GM19023 (cell line): ENCODE measurements at regions not wholly inside any gene's neighbourhood (a gene's known extent, or its start where the extent isn't known, plus 50 kb on each side); places are given as distances from the start of the nearest gene placed in this dataset.
"Not testable (repeated sequence)": the region's sequence is repeated elsewhere in the genome, so short reads cannot be mapped to it uniquely, and the experiment has no call there.

ENCODE experiments used
- ATAC-seq: cut with Tn5 transposase; IDR thresholded peaks from one replicate; pipeline ENCODE4 v1.9.1; 2021; ENCODE audit warnings: mild to moderate bottlenecking, moderate library complexity; ENCODE audit not compliant: unreplicated experiment

DNA sequence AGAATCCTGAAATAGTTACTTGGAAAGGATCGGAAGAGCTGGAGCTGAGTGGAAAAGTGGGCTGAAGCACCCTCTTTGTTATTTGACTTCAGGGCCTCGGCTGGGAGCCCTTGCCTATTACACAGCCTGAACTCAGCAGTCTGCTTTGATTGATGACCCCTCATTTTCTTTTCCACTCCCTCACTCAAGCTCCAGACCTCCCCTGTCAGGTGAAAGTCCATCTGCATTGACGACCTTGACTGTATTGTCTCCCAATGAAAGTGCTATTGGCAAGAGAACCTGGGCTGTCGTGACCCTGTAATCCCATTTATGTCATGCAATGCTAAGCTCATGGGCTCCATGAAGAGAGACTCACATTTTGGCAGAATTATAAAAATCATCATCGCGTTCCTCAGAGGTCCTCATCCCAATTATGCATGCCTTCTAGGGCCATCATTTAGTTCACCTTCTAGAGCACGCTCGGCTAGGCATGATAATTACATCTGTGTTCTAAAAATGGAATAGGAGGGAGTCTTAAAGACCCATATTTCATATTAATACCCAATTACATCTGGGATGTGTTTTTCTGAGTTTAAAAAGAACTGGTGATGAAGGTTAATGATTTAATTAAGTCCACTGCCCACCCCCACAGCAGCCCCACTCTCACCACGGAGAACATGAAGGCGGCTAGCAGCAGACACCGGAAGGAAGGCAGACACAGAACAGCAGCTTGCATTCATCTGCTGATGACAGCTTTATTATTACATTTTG, 472.5 kb downstream of the PID1 start:
- ATAC-seq: no peak

DNA sequence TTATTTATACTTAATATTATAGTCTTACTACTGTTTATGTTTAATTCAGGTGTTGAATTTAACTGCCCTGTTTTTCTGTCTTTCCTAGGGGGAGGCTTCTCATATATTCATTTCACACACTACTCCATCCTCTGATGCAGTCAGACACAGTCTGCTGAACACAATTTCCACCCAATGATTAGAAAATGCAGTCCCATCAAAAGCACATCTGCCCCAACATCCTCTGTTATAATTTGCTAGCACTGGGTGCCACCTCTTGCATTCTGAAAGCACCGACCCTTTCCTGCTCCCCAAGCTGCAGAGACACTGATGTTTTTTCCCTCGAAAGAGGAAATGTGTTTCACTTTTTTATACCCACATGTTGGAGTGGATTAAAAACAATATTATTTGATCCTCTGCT, 474.7 kb downstream of the PID1 start:
- ATAC-seq: no peak

DNA sequence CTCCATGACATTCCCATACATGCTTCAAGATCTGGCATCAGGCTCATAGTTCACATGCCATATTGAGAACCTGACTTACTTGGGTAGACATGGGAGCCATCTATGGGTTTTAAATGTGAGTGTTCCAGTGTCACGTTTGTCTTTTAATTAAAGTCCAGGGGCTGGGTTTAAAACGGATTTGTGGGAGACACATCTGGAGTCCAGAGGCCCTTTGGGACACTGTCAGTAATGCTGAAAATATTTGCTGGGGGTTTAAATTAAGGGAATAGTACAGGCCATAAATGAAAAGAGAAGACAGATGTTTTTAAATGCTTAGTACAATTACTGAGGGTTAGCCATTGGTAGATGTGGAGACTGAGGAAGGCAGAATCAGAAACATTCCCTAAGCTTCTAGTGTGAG, 478.0 kb downstream of the PID1 start:
- ATAC-seq: no peak

DNA sequence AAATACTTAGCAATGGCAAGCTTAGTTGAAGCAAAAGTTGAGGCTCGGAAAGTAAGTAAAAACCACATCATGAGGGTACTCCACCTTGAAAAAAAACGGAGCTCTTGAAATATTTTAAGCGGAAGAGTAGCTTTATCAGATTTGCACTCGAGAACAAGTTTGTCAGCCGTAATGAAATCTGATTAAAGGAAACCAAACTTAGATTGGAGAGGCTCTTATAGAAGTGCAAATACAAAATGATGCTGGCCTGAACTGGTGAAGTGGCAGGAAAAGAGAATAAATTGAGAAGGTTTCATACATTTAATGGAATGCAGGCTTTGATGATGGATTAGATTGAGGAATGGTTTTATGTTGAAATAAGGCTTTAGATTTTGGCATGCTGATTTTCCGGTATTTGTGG, 484.2 kb downstream of the PID1 start:
- ATAC-seq: no peak

DNA sequence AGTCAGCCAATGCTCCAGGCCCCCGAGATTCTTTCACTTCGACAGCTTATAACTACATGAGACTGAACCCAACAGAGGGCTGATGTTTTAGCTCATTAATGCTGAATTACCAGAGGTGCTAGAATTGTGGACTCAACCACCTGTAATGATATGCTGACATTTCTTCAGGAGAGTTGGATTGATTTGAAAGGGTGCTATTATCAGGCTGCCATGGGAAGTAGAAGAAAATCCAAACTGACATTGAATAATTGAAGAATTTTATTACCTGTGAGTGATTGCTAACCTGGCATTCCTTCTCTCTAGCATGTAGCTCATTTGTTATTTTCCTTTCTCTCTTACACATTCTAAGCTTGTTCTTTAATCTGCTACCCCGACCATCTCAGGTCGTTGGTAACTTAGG, 488.8 kb downstream of the PID1 start:
- ATAC-seq: no peak

DNA sequence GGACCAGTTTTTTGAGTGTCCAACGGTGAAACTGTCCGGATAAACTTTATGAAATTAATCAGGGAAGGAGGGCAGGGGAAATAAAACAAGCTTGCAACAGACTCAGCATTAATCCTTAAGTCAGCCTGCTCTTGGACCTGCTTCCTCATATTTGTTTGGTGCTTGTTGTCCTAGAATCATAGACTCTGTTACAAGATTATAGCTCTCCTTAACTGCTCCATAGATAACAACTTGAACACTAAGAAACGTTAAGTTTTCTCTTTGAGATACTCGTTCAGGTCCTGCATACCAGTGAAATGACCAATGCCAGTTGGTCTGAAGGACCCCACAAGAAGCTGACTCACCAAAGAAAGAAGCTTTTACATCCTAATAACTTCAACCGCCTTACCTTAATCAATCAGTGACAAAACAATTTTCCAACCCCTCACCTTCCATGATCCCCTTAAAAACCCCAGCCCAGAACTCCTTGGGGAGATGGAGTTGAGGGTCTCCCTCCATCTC, 493.2 kb downstream of the PID1 start:
- ATAC-seq: no peak

DNA sequence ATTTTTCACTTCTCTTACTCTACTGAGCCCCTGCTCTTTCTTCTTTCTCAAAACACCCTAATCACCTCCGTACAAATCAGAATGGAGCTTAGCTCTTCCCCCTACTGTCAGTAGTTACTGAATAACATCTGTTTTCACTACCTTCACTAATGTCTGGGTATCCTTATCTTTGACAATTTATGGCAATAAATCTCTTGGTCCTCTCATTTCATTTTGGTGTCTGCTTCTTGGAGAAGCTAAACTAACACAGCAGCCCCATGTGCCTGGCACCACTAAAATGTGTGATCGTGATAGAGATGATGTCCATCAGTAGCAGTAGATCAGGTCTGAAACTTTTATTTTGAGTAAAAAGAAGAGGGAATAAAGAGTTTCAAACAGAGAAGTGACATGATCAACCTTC, 496.5 kb downstream of the PID1 start:
- no peak for ATAC-seq

DNA sequence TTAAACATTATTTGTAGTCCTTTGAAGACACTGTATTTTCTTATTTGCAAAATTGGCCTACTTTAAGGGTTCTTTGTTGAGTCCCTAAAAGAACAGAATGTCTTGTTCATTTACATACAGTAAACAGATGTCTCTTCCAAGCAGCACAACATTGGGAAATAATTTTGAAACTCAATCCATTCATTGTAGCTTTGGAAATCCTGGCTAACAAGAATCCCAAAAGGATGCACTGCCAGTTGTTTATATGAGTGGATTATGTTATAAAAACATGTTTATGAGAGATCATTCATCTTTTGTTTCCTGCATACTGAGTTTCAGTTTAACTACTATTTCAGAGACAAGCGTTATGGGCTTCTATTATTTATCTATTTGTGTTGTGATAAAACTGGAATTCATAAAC, 499.3 kb downstream of the PID1 start:
- ATAC-seq: no peak

DNA sequence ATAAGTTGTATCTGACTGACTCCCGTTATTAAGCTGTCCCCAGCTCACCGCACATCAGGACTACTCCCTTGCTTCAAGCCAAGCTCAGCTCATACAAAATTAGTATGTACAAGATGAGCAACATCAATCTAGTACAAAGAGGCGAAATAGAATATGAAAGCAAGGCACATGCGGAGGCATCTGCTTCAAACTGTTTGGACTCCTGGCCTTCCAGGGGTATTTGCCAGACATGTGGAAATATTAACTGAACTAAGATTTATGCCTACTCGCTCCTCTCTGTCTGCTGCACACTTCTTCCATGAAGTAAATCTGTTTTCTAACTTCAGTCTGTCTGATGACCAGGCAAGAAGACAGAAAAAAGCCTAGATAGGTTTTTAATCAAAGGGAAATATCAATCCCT, 499.8 kb downstream of the PID1 start:
- ATAC-seq: no peak

DNA sequence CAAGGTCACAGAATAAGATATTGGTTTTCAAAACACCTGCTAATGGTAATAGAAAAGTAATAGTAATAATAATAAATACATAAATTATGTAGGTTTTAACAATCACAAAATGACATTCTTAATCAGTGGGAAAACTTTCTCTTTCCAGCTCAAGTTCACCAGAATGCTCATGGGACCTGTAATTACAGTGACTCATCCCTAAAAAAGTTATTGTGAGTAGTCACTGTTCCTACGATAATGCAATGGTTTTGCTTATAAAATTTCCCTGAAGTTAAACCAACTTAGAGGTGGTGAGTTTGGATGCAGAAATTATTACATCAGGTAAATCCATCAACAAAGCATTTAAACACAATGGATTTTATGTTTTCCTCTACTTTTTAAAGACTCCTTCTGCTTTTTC, 502.3 kb downstream of the PID1 start:
- no peak for ATAC-seq

DNA sequence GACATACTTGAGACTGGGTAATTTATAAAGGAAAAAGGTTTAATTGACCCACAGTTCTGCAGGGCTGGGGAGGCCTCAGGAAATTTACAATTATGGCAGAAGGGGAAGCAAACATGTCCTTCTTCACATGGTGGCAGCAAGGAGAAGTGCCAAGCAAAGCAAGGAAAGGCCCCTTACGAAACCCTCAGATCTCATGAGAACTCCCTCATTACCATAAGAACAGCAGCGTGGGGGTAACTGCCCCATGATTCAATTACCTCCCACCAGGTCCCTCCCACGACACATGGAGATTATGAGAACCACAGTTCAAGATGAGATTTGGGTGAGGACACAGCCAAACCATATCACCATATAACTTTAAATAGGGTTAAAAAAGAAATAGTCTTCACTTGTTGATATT, 502.9 kb downstream of the PID1 start:
- not testable (repeated sequence) for ATAC-seq

DNA sequence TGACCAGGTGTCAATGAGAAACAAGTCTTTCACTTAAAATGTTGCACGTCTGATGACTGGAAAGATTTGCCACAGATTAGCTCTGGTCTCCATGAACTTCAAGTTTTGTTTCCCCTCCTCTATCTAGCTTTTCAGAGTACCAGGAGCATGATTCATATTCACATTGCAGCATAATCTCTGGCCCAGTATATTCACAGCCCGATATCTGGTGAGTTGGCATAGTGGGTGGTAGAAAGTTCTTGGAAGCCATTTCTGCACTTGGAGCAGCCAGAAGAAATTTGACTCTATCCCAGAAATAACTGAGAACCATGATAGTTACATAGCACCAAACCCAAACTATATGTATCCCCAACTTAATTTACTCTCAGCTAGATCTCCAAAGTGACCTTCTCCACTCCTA, 503.9 kb downstream of the PID1 start:
- no peak for ATAC-seq

DNA sequence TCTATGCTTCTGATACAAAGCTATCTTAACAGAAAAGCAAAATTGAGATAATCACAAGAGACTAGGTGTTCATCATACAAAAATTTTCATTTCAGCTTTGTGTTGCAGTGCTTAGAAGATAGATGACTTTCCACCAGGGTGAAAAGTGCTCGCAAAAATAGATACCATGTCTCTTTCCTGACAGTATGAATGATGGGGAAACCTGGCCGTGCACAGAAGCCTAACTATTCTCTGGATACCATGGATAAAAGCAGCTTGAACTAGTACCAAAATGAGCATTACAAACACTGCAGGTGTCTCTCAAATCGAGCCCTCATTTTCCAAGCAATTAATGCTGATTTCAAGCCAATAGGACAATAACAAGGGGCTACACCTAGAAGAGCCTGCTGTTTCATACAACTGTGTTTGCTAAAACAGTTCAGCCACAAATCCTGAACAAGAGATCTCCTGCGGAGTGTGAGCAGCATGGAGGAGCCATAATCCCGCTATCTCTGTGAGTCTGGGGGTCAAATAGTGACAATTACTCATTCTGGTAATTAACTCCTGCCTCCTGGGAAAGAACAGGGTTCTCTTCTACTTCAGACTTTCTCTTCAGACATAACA, 507.6 kb downstream of the PID1 start:
- no peak for ATAC-seq

DNA sequence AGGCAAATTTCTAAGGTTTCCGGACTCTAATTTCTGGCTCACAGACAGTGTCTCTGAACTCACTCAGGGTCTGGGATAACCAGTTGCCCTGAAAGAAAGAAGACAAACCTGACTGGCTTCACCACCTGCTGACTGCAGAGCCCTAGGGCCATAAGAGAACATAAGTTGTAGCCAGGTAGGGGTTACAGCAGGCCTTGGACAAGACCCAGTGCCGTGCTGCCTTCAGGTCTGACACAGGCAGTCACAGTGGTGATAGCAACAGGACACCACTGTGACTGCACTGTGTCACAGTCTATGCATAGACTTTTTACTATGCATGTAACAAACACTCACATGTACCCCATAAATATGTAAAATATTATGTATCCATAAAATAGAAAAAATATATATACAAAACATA, 508.5 kb downstream of the PID1 start:
- ATAC-seq: no peak

DNA sequence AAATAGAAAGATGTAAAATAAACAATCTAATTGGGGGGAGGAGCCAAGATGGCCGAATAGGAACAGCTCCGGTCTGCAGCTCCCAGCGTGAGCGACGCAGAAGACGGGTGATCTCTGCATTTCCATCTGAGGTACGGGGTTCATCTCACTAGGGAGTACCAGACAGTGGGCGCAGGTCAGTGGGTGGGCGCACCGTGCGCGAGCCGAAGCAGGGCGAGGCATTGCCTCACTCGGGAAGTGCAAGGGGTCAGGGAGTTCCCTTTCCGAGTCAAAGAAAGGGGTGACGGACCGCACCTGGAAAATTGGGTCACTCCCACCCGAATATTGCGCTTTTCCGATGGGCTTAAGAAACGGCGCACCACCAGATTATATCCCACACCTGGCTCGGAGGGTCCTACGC, 515.4 kb downstream of the PID1 start:
- not testable (repeated sequence) for ATAC-seq

DNA sequence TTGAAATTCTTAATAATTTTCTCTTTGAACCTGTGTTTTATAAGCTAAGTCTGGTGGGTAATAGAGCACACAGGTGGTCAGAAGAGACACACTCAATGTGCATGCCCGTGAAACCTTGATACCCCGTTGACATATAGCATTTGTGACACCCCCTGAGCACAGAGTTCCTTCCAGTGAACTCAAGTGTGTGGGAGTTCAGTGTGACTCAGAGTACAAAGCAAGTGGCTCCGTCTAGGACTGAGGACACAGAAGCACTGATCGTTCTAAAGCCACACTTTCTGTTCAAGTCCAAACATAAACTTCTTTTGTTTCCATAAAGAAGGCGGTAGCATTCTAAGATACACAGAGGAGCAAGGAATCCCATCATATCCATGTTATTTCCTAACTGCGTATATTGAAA, 523.6 kb downstream of the PID1 start:
- no peak for ATAC-seq

DNA sequence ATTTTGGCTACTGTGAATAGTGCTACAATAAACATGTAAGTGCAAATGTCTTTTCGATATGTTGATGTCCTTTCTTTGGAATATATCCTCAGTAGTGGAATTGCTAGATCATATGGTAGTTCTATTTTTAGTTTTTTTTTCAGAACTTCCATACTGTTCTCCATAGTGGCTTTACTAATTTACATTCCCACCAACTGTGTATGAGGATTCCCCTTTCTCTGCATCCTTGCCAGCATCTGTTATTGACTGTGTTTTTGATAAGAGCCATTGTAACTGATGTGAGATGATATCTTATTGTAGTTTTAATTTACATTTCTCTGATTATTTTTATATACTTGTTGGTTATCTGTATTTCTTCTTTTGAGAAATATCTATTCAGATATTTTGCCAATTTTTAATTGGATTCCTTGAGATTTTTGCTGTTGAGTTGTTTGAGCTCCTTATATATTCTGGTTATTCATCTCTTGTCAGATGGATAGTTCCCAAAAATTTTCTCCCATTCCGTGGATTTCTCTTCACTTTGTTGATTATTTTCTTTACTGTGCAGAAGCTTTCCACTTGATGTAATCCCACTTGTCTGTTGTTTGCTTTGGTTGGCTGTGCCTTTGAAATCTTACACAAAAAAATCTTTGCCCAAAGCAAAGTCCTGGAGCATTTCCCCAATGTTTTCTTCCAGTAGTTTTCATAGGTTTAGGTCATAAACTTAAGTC, 532.3 kb downstream of the PID1 start:
- ATAC-seq: no peak

DNA sequence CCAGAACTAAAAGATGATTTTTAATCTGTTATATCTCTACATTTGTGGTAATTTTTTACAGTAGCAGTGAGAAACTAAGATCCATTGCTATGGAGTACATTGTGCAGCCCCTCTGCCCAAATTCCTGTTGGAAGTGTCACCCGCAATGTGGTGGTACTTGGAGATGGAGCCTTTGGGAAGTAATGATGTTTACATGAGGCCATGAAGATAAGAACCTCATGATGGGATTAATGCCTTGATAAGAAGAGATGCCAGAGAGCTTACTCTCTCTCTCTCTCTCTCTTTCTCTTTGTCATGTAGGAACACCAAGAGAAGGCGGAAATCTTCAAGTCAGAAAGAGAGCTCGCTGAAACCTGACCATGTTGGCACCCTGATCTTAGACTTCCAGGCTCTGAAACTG, 535.4 kb downstream of the PID1 start:
- ATAC-seq: no peak

DNA sequence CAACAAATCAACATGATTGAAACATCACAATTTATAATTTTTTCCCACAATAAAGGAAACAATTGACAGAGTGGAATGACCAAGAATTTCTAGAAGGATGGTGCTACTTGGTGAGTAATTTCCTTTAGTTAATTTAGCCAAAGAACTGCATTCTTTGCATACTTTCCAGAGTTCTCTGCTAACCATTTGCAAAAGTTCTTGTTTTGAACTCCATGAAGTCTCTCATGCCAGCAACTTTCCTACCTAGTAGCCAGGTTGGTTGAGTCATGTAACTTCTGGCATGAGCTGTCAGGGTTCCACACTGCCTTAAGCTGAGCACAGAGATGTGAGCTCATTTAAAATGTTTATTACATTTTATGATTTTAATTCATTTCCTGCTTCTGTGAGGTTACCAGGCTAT, 539.6 kb downstream of the PID1 start:
- no peak for ATAC-seq

DNA sequence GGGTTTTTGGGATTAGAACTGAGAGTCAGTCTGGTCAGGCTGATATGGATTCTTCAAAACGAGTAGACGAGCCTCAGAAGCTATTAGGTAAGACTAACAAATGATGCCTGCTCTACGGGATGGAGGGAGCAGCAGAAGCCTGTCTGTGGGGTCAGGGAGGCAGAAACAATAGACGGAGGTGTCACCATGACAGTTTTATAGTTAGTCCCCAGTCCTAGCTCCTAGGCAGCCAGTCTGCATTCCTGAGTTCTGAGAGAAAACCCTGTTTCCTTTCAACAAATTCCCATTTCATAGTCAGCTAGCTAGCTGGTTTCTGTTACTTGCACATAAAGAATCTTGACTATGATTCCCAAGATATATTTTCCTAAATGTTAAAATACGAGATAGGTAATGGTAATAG, 542.1 kb downstream of the PID1 start:
- ATAC-seq: no peak

DNA sequence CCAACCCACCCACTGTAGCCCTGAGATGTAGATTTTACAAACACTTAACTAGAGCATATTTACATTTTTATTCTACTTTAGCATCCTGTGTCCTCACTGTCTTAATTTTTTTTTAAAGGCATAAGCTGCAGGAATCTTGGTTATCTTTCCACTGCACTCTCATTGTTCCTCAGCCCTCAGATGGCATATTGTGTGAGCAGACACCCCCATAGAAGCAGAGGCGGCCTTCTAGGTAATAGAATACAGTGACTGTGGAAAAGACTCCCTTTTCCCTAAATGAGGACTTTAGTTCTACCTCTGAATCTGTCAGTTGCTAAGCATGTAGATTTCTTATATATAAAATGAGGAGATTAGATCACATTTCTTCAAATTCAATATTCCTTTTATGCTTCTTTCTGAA, 543.5 kb upstream of the SPHKAP start:
- no peak for ATAC-seq

DNA sequence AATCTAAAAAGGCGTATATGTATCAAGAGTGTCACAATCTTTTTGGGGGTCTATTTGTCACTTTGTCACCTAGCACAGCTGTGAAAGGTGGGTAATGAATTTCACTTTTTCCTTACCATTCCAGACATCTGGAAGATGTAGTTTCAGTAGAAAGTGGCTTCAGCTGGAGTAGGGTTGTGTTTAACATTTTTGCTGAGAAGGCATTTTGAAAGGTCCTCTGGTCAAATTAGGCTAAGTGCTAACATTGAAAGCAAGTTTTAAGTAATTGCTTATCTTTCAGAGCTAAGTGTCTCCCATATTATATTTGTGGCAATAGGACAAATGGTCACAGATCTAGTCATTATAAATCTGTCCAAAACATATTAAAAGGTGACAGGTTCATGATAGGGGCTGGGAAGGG, 542.1 kb upstream of the SPHKAP start:
- ATAC-seq: no peak
